GM10266 (cell line): ENCODE measurements at regions not wholly inside any gene's neighbourhood (a gene's known extent, or its start where the extent isn't known, plus 50 kb on each side); places are given as distances from the start of the nearest gene placed in this dataset.
A peak's percentile ranks its signal among the peaks of the same experiment; 100 is the strongest.

Source experiments
- DNase-seq: peaks from one replicate; pipeline ENCODE4 v3.0.0; 2012; ENCODE audit errors: extremely low spot score
- TF ChIP-seq, protein P1 (sequence below): IDR thresholded peaks from 2 replicates; pipeline ENCODE4 v1.5.1; 2012; ENCODE audit warnings: mild to moderate bottlenecking, low read depth; ENCODE audit not compliant: control insufficient read depth, insufficient read depth; ENCODE audit errors: missing control alignments

DNA sequence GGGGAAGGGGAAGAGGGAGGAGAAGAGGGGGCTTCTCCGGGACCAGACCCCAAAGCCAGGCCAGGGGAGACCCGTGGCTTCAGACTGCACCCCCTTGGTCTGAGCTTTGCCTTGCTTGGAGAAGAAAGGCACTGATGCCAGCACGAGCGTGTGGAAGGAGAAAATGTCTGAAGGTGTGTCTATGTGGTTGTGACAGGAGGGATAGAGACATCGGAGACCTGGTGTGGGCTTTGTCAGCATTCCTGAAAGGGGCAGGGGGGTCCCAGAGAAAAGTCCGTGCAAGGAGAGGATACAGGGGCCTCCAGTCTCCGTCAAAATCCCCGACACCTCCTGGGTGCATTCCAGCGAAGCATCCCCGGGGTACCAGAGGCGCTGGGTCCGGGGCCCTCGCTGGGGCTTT lies 139.0 kb upstream of the LHX5 start:
- TF ChIP-seq, protein P1, sequence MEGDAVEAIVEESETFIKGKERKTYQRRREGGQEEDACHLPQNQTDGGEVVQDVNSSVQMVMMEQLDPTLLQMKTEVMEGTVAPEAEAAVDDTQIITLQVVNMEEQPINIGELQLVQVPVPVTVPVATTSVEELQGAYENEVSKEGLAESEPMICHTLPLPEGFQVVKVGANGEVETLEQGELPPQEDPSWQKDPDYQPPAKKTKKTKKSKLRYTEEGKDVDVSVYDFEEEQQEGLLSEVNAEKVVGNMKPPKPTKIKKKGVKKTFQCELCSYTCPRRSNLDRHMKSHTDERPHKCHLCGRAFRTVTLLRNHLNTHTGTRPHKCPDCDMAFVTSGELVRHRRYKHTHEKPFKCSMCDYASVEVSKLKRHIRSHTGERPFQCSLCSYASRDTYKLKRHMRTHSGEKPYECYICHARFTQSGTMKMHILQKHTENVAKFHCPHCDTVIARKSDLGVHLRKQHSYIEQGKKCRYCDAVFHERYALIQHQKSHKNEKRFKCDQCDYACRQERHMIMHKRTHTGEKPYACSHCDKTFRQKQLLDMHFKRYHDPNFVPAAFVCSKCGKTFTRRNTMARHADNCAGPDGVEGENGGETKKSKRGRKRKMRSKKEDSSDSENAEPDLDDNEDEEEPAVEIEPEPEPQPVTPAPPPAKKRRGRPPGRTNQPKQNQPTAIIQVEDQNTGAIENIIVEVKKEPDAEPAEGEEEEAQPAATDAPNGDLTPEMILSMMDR = no peak
- DNase-seq = no peak

DNA sequence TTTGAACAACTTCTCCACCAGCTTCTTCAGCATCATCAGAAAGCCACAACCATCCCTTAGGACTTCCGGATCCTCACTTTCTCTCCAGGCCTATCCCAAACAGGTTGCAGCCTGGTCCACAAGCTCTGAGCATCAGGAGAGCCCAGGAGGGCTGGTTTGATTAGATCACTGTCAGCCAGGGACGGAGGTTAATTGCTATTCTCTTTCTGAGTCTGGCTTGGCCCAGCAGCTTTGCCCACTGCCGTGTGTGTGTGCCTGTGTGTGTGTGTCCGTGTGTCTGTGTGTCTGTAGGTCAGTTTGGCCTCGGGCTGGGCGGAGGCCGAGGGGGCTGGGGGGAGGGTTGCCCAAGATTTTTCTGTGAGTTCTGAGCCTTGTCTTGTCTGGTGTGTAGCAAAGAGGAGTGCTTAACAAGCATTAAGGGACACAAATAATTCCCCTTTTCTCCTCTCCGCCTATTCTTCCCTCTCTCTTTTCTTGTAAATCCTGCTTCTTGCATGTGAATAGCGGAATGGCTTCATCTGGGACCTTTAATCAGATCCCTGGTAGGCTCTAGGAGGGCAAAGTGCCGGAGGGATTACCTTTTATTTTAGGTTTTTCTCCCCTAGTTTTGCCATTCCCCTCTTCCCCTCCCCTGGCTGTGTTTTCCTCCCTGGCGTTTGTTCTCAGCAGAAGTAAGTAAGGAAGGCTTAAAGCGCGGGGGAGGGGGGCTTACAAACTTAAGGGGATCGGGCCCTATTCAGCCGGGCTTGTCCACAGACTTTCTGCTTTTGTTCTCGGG lies 138.2 kb upstream of the LHX5 start:
- TF ChIP-seq, protein P1 = no peak
- no peak for DNase-seq

DNA sequence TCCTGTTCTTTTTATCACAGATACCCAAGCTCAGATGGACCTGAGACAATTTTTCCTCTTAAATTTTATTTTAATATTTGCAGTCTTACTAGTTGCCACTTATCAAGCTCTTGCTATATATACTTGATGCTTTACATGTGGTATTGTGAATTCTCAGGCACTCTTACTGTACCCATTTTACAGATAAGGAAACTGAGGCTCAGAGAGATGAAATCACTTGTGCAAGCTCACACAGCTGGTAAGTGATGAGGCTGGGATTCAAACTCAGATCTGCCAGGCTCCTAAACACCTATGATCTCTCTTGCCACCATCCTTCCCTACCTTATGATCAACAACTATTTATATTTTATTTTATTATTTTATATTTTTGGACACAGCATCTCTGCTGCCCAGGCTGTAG lies 133.0 kb upstream of the LHX5 start:
- DNase-seq = no peak
- TF ChIP-seq, protein P1 = no peak

DNA sequence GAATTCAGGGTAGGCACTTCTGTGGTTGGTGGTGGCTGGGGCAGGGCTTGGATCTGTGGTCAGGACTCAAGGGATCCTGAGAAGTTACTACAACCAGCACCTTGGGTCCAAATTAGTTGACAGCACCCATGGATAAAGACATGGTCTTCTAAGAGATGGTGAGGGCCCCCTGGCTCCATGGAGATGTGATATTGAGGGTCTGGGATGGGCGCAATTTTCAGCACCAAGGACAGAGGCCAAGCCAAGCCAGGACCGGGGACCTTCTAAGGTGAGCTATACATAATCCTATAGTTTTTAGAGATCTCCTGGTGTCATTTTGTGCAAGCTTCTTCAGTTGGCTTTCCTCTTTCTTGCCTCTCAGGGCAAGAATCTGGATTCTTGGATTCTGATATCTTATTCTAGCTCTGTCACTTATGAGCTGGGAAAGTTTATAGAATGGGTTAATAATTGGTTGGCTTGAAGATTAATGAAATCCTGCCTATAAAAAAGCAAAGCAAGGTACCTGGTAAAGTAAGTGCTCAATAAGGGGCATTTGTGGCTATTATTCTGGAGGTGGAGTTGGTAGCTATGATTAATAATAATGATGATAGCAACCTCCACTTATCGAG lies 130.1 kb upstream of the LHX5 start:
- TF ChIP-seq, protein P1 = no peak
- DNase-seq = no peak

DNA sequence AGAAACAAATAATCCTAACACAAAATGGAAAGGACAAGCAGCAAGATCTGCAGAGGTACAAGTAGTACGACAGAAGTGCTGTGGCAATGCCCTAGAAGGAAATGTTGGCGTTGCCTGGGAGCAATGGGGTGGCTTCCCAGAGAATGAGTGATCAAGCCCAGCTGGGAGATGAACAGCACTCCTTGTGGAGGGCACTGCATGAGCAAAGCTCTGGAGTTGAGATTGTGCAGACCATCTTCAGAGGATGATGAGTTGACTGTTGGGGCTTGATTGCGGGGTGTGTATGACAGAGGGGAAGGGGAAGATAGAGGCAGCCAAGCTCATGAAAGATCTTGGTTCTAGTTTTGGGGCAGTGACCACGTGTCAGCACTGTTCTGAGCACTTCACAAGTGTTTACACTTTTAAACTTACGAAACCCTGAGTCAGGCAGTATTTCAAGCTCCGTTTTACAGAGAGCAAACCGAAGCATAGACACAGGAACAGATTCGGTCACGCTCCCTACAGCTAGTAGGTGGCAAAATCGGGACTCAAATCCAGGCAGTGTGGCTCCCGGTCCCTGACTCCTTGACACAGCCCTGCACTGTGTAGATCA lies 127.2 kb upstream of the LHX5 start:
- no peak for DNase-seq
- TF ChIP-seq, protein P1 = no peak

DNA sequence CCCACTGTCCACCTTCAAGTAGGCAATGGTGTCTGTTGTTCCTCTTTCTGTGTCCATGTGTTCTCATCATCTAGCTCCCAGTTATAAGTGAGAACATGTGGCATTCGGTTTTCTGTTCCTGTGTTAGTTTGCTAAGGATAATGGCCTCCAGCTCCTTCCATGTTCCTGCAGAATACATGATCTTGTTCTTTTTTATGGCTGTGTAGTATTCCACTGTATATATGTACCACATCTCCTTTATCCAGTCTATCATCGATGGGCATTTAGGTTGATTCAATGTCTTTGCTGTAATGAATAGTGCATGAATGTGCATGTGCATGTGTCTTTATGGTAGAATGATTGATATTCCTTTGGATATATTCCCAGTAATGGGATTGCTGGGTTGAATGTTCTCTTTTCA lies 123.3 kb upstream of the LHX5 start:
- no peak for DNase-seq
- TF ChIP-seq, protein P1 = no peak

DNA sequence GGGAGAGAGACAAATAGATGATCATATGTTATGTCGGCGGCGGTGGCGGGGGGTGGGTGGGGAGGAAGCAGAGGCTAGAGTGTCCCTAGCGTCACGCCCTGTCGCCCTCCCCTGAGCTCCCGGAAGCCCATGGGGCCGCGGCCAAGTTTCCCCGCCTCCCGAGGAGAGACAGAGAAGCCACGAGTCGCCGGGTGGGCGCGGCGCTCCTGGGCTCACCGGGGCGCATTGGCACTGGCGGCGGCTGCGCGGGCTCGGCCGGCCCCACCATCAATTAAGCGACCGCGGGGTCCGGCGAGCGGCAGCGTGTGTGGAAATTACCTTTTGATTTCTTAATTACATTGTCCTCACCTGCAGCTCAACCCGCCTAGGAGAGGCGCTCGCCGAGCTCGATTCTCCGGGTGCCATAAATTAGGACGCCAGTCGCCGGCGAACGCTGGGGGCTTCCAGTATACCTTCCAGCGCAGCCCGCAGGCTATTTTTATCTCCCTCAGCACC lies 119.9 kb upstream of the LHX5 start:
- peak; percentile 78 for DNase-seq
- TF ChIP-seq, protein P1 = no peak
